D721Med (cell line): ENCODE measurements at regions not wholly inside any gene's neighbourhood (a gene's known extent, or its start where the extent isn't known, plus 50 kb on each side); places are given as distances from the start of the nearest gene placed in this dataset.

Experiments
- DNase-seq: peaks from one replicate; pipeline ENCODE4 v3.0.0; 2011; ENCODE audit warnings: low spot score; ENCODE audit not compliant: insufficient read length
- FAIRE-seq: peaks from 2 replicates; lab custom pipeline; 2011; peaks lifted over from hg19 to GRCh38; lab: Jason Lieb, UNC
- CTCF ChIP-seq: IDR thresholded peaks from 2 replicates; pipeline ENCODE4 v1.5.1; 2012; ENCODE audit warnings: mild to moderate bottlenecking, control low read depth; ENCODE audit not compliant: insufficient read depth; ENCODE audit errors: missing control alignments

- TF ChIP-seq CTCF: no peak
- DNase-seq (no peak), FAIRE-seq (no peak)
These were observed 74.4 kb downstream of the SOX11 start for GRCh38 chr2:5766561-5766960.

DNA sequence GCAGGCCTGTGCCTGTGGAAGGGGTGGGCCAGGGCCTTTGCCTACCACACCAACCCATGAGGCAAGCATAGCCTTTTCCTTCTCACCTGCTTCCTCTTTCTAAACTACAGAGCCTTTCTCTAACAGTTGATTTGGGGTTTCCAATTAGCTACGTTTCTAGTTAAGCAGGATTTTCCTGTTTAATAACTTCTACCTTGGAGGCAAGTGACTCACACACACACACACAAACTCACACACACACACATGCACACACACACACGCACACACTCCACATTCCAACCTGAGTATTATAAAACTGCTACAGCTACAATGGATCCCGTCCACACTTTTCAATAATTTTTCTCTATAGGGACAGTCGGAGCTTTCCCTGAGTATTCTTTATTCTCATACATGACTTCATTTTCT is 84.9 kb downstream of the SOX11 start:
- TF ChIP-seq CTCF: no peak
- no peak for FAIRE-seq
- DNase-seq: no peak

DNA sequence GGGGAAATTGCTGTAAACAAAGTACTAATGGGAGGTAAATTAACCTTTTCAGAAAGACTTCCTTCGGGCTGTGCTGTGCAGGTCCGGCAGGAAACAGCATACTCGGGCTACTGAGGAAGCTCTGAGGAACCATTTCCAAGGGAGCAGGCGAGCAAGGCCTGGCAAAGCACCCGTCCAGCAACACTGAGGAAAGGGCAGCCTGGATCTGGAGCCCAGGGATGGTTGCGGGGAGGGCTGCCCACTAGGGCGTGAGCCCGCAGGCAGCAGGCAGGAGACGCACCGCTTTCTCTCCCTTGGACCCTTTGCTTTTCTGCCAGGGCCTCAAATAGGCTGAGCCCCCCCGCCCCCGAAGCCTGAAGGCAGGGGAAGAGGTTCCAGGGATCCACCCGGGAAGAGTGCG is 89.5 kb downstream of the SOX11 start:
- TF ChIP-seq CTCF: no peak
- DNase-seq (no peak), FAIRE-seq (no peak)

DNA sequence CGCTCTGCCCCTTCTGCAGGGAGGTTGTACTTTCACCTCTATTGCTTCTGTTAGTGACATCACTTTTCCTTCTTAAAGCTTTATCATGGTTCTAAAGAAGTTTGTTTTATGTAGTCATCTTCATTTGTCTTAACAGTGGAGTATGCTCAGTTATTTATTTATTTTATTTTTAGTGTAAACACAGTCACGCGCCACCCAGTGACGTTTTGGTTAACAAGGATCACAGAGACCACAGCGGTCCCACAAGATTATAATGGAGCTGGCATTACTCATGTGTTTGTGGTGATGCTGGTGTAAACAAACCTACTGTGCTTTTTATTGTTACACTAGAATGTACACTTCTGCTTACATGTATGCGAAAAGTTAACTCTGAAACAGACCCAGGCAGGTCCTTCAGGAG is 89.9 kb downstream of the SOX11 start:
- no peak for TF ChIP-seq CTCF
- FAIRE-seq (no peak), DNase-seq (no peak)

DNA sequence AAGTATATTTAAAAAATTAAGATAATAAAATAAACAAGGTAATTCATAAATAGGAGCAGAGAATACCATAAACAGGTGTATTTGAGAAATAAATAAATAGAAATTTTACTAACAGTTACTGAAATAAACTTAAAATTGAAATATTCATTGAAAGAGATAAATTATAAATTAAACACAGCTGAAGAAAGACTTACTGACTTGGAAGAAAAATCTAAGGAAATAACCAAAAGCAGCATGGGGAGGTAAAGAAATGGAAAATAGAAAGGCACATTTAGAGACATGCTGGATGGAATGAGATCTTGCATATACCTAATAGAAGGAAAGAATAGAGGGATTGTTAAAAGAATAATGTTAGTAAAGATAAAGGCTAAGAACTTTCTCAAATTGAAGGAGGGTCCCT is 96.3 kb downstream of the SOX11 start:
- no peak for TF ChIP-seq CTCF
- no peak for FAIRE-seq

DNA sequence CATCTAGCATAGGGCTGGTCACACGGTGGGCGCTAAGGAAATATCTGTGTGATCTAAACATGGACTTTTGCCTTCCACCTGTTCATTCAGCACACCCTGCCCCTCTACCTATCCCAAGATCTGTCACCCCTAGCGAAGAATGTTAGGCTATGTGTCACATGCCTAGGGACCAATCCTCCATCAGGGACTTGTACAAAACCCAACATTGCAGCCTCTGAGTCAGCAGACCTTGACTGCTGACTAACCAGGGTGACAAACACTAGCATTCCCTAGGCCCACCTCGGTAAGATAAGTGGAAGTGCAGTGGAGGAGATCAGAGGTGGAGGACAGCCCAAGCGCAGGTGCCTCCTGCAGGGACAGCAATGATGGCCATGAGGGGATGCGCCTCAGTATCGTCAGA is 99.2 kb downstream of the SOX11 start:
- TF ChIP-seq CTCF: no peak
- FAIRE-seq: no peak

More for the DNA sequence above, 96.3 kb downstream of the SOX11 start:
- no peak for DNase-seq

DNA sequence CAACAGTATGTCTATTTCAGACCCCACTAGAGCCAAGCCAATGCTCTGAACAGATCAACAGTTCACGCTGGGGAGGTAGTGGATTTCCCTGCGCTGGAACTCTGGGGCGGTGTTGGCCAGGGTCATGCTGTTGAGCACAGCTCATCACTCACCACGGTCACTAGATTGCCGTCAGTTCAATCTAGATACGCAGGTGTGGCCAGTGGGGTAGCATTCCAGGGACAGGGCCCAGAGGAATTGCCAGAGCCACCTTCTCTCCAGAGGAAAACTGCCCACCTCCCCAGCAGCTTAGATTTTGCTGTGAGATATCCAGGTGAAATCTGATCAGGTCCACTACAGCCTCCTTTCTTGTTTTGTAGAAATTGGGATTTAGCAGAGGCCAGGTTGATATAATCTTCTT is 101.8 kb downstream of the SOX11 start:
- TF ChIP-seq CTCF: no peak
- DNase-seq (no peak), FAIRE-seq (no peak)

More for the DNA sequence above, 99.2 kb downstream of the SOX11 start:
- DNase-seq: no peak
